ENCODE measurements at regions not wholly inside any gene's neighbourhood (a gene's known extent, or its start where the extent isn't known, plus 50 kb on each side); places are given as distances from the start of the nearest gene placed in this dataset.

DNA sequence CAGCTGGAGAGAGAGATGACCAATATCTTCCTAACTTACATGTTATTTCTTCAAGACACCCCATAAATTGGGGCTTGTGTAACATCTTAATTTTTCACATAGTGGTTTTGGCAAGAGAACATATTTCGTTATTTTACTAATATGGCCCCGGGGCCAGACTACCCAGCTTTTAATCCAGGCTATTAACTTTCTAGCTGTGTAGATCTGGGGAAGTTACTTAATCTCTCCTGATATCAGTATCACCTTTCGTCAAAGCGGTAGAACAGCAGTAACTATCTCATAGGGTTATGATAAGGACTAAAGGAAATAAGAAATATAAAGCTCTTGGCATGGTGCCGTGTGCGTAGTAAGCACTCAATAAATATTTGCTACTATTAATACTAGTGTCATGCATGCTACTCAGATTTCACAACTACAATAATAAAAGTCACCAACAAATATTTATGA, 71.6 kb upstream of the LYZL1 start:
- Histone ChIP-seq H3K4me3 (no peak overlapping the region), H3K36me3 (ENCODE audit: control insufficient read depth, insufficient read depth, low read length) (no peaks in the 10 kb centered on the region), H3K9ac (ENCODE audit: insufficient read depth in 1 of 2, low read depth in 2 of 2, low read length in 2 of 2) (no peak overlapping the region), H3K9me1 (ENCODE audit: control insufficient read depth, insufficient read depth, low read length) (no peaks in the 10 kb centered on the region), H3K27ac (ENCODE audit: extremely low read depth, low read depth, low read length) (no peak overlapping the region), H3K27me3 (ENCODE audit: control insufficient read depth in 2 of 2, insufficient read depth in 2 of 2, low read length in 2 of 2) (0 out of 5 replicates have a peak, but pooled peaks cover 0 to 3% of the 10 kb centered on the region in 2 experiments), H2AFZ (ENCODE audit: low read depth, low read length) (no peak overlapping the region), H3K4me1 (replicated peaks in 1 of 2; ENCODE audit: control insufficient read depth in 2 of 2, insufficient read depth in 2 of 2, low read length in 2 of 2) (no peaks in the 10 kb centered on the region), H3K79me2 (ENCODE audit: control insufficient read depth, insufficient read depth, low read length) (no peaks in the 10 kb centered on the region), H3K9me3 (replicated peaks; ENCODE audit: control insufficient read depth, insufficient read depth, low read depth, low read length) (no peaks in the 10 kb centered on the region), H3K4me2 (ENCODE audit: insufficient read depth, low read length) (no peak overlapping the region), H4K20me1 (replicated peaks; ENCODE audit: control insufficient read depth, insufficient read depth, low read length) (no peaks in the 10 kb centered on the region)
- CTCF ChIA-PET (ENCODE audit: low intra/inter-chr PET ratio): no interaction called here
- TF ChIP-seq RBM17 (IDR thresholded peaks at IDR 0.05; ENCODE audit: borderline replicate concordance, low read depth, low read length) (no peak), PHB2 (IDR thresholded peaks at IDR 0.05; ENCODE audit: low read depth) (no peak), HDAC8 (tag; IDR thresholded peaks at IDR 0.05) (no peak), RBM15 (IDR thresholded peaks at IDR 0.05; ENCODE audit: insufficient read depth, low read length) (no peak), ZNF165 (CRISPR knock-in tag; IDR thresholded peaks at IDR 0.05; ENCODE audit: borderline replicate concordance) (no peak), RBM25 (IDR thresholded peaks at IDR 0.05; ENCODE audit: low read depth, low read length, severe bottlenecking) (no peak), ZNF77 (CRISPR knock-in tag; IDR thresholded peaks at IDR 0.05) (no peak), USF1 (CRISPR knock-in tag; IDR thresholded peaks at IDR 0.05) (no peak), TFAP4 (CRISPR knock-in tag; IDR thresholded peaks at IDR 0.05; ENCODE audit: borderline replicate concordance) (no peak), ZNF217 (CRISPR knock-in tag; IDR thresholded peaks at IDR 0.05) (no peak), BRF2 (IDR thresholded peaks at IDR 0.05; ENCODE audit: borderline replicate concordance, insufficient read depth, insufficient read length) (no peak), CTBP1 (IDR thresholded peaks at IDR 0.05; ENCODE audit: borderline replicate concordance) (no peak), NCOA2 (IDR thresholded peaks at IDR 0.05; ENCODE audit: partially characterized antibody in 2 of 2) (no peak)
- 4% methylated on average over 6 of the region's 6 CpGs for WGBS (ENCODE audit: insufficient coverage, low coverage, missing lambda C conversion rate)
- in situ Hi-C loops (cut with MboI): no loop called here
- POLR2A ChIA-PET: interaction anchor here (0.6 to 1.2 kb wide), 2 partner anchors 12 to 328 kb away, joined by 3 read pairs; no protein-coding TSS in a partner anchor
- FAIRE-seq: no peak
- no peak for DNase-seq (ENCODE audit: extremely low read depth in 1 of 4, low spot score in 3 of 4)
- no peak for ATAC-seq
- intact Hi-C loops (cut with micrococcal nuclease): no loop called here
- no TSS peak for BruUV-seq (replicated peaks)
